CD4-positive, alpha-beta T cell treated with Interferon alpha-2 for 1 hour (primary cell): ENCODE measurements at regions not wholly inside any gene's neighbourhood (a gene's known extent, or its start where the extent isn't known, plus 50 kb on each side); places are given as distances from the start of the nearest gene placed in this dataset.
"Not testable (repeated sequence)": the region's sequence is repeated elsewhere in the genome, so short reads cannot be mapped to it uniquely, and the experiment has no call there.

ENCODE experiments used
- DNase-seq, 2 donors: peaks; one replicate each; pipeline ENCODE4 v3.0.0-alpha.2; 2020 to 2022

DNA sequence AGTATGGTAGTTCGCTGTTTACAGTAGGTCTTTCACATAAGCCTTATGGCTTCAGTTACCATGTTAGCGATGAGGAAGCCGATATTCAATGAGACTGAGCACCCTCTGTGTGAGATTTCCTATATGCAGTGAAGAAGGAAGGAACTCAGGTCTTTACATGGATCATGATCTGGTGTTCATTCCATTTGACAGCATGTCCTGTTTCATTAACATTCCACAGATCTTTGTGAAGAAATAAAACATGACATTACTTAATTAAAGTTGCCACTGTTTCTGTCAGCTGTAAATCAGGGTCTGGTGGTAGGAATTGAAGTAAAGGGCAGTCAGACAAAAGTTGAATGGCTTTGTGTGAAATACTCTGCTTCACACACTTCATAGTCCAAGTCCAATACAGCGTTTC is 768.6 kb downstream of the ZPLD1 start:
- DNase-seq, result no peak

DNA sequence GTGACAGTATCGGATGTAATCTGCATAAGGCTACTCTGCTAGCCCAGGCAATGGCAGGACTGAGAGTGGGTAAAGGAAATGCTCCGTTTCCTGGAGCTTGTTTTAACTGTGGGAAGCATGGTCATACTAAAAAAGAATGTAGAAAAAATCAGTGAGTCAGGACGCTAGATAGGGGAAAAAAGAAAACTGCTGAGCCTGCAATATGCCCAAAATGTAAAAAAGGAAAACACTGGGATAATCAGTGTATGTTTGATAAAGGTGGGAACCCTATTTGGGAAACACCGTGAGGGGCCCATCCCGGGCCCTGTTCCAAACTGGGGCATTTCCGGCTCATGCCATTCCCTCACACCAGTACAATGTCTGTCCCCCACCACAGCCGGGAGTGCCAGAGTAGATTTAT is 775.8 kb downstream of the ZPLD1 start:
- DNase-seq, result no peak

DNA sequence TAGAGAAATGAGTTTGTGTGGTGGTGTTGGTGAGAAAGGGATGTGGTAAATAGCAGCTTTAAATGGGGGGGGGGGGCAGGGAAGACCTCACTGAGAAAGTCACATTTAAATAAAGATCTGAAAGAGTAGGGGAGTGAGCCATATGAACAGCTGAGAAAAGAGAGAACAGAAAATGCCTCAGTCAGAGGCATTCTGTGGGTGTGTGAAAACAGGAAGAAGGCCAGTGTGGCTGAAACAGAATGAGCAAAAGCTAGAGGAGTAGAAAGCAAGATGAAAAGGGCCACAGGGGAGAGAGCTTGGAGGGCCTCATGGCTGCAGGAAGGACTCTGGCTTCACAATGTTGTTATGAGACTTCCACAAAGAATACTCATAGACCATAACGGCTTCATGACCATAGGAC is 783.3 kb downstream of the ZPLD1 start:
- no peak for DNase-seq

DNA sequence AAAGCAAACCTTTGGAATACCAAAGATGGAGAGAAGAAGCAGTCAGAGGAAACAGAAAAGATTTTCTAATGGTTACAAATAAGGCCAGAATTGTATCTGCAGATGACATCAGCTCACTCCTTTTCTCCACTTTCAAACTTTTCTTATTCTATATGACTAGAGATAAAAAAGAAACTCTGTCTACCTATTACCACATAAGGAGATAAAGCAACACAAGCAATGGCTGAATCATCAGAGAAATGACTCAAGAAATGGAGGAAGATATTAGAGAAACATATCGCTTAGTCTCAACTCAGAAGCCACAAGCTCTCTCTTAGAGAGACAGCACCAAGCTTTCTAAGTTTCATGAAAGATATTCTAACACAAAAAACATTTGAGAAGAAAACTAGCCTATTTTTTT is 784.0 kb downstream of the ZPLD1 start:
- no peak for DNase-seq

DNA sequence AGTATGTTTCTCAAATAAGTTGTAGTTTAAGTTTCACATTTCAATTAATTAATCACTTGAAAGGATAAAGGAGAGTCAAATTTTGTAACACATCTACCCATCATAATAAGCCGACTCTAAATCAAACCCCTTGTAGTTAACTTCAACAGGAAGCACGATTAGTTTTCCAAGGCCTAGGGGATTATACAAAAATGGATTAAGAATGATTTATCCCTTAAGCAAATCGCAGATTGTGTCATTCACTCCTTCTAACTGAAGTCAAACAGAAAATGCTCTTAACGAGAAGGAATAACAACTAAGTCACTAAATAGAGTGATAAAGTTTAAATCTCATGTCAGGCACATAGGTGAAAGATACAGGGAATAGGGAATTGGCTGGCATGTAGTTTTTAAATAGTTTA is 792.8 kb downstream of the ZPLD1 start:
- no peak for DNase-seq

DNA sequence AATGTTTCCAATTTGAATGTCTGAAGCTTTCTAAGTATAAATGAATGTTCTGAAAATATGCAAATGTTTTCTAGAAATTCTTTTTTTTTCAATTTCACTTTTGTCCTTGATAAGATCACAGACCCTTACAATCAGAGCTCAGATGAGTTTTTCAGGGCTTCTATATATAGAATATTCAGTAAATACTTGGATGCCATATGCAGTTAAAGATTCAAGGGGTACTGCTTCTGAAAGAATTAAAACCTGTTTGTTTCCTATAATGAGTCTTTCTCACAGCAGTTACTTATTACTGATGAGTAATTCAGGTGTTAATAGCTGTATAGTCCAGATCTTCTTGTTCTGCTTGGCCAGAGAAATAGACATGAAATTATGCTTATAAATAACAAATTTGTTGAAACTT is 812.6 kb downstream of the ZPLD1 start:
- DNase-seq, result no peak

DNA sequence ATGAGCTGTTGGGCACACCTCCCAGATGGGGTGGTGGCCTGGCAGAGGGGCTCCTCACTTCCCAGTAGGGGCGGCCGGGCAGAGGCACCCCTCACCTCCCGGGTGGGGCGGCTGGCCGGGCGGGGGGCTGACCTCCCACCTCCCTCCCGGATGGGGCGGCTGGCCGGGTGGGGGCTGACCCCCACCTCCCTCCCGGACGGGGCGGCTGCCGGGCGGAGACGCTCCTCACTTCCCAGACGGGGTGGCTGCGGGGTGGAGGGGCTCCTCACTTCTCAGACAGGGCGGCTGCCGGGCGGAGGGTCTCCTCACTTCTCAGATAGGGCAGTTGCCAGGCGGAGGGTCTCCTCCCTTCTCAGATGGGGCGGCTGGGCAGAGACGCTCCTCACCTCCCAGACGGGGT is 820.0 kb downstream of the ZPLD1 start:
- DNase-seq, result not testable (repeated sequence)

DNA sequence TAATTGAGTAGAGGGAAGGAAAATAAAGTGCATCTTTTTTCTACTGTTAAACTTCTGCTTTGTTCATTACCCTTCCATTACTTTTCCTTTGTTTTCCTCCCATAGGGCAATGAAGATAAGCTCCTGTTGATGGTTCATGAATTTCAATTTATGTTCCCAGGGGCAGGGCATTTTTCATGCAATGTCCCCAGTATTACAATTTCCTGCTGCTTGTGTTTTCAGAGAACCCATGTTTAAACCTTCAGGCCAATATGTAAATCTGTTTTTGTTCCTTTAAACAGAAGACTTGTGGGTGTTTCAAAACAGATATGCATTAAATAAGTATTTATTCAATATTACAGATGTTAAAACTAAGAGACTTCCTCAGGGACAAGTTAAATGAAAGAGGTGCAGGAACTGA is 834.5 kb downstream of the ZPLD1 start:
- DNase-seq, result no peak

DNA sequence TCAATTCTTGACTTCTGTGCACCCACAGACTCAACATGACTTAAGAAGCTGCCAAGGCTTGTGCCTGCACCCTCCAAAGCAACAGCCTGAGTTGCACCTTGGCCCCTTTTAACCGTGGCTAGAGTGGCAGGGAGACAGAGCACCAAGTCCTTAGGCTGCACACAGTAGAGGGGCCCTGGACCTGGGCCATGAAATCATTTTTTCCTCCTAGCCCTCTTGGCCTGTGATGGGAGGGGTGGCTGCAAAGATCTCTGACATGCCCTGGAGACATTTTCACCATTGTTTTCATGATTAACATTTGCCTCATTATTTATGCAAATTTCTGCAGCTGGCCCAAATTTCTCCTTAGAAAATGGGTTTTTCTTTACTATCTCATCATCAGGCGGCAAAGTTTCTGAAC is 836.8 kb downstream of the ZPLD1 start:
- no peak for DNase-seq

DNA sequence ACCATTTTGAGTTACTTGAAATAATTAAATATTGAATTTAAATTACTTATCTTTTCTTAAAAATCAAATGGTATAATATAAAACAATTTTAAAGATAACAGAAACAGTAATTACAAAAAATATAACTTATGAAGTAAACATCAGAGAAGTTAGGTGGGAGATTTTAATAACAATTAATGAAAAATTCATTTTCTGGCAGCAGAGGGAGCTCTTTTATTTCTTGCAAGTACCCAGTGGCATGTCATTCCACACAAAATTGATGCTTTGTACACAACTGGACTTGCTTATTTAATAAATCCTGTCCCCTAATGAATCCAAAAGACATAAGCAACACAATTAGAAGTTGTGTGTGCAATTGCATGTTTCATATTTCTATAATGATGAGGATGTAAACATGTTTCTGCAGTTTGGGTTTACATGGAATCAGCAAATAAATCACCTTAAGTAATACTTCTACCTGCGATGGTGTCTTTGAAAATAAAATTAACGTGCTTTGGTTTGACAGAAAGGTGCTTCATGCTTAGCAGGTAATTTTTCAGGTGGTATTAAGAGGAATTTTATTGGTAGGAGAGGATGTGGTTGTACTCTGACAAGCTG is 861.3 kb downstream of the ZPLD1 start:
- DNase-seq, result no peak

DNA sequence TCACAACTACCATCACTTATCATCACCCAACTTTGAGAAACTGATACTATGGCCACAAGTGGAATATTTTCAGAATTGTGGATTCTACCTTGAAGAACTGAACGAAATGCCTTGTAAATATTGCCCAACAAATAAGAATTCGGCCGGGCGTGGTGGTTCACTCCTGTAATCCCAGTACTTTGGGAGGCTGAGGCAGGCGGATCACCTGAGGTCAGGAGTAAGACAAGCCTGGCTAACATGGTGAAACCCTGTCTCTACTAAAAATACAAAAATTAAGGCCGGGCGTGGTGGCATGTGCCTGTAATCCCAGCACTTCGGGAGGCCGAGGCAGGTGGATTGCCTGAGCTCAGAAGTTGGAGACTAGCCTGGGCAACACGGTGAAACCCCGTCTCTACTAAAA is 862.7 kb downstream of the ZPLD1 start:
- not testable (repeated sequence) for DNase-seq

DNA sequence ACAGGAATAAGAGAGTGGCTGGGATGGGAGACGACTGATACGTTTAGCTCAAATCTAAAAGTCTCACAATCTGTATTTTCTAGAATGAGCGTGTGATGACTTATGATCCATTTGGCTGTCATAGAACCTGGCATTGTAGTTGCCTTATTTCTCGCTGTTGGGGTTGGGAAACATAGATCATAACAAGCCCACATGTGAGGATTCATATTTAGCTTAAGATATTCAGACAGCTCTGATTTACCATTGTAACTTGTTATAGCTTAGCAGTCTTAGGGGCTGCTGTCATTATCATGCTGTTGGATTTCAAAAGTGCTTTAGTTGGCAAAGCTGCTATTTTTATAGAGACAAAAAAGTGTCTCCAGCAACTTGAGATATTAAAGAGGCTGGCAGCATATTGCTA is 871.3 kb downstream of the ZPLD1 start:
- no peak for DNase-seq

DNA sequence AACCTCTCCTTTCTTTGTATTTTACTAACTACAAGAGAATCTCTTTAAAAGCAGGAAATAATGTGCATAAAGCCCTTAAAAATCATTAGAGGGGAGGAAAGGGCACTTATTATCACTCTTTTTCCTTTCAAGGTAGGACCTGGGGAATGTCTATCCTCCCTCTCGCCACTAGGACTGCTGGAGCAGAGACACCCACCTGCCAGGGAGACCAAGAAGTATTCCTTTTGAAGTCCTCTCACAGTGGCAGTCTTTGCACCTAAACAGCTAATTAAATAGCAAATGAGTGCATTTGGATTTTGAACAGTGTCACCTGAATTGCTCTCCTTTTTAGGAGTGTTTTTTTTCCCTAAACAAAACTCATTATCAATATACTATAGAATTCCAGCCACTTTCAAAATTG is 874.1 kb downstream of the ZPLD1 start:
- DNase-seq, result no peak

DNA sequence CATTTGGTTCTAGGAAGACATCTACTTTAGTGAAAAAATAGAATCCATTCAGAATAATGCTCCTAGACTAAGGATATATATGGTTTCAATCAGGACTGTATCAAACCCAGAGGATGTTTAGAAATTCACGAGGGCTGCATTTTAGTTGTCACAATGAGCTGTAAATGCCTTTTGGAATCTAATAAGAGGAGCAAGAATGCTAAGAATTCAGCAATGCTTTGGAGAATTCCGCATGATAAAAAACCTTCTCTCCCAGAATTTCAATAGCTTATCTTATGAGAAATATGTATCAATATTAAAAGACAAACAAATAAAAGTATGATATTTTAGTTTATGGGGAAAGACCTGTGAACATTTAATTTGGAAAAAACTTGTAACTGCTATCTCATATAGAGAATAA is 885.1 kb downstream of the ZPLD1 start:
- no peak for DNase-seq

DNA sequence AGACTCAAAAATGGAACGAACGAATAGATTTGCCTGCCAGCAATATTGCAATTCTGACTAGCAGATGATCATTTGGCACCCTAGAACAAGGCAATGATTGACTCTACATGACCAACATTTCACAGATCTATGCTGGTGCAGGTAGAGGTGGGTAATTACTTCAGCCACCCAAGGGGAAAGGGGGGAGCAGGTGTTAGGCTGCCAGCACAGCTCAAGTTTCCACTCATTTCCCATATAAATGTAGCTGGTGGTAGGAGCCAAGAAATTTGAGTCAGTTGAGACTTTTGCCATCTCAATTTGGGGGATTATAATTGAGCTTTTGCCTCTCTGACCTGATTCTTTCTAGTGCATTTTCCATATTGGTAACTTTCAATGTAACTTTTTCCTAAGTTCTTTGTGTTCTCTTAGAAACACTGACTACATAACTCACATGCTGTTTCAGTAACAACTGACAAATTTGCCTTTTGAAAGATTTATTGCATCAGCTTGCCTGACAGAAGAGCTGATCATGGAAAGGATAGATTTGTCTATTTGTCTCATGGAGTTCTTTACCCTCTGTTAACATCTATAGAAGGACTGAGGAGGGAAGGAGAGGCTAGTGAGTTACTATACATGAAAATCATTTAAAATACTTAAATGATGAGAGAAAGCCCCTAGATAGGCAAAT is 902.5 kb downstream of the ZPLD1 start:
- no peak for DNase-seq

DNA sequence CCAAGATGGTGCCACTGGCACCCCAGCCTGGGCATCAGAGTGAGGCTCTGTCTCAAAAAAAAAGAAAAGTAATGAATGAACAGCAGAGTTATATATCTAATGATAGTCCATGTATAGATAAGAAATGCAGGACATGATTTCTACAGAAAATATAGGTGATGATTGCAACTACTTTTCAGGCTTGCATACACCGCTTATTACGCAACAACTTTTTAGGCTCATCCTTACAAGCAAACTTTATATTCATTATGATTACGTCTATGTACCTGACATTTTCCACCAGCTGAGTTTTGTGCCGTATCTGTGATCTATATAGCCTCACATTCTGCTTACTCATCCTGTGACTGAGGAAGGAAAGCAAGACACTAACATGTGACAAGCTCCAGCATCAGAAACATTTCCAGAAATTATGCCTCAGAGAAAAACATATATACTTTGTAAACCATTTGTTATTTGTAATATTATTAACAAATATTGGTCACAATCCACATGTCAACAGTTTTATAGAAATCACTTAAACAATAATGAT is 906.3 kb downstream of the ZPLD1 start:
- no peak for DNase-seq

DNA sequence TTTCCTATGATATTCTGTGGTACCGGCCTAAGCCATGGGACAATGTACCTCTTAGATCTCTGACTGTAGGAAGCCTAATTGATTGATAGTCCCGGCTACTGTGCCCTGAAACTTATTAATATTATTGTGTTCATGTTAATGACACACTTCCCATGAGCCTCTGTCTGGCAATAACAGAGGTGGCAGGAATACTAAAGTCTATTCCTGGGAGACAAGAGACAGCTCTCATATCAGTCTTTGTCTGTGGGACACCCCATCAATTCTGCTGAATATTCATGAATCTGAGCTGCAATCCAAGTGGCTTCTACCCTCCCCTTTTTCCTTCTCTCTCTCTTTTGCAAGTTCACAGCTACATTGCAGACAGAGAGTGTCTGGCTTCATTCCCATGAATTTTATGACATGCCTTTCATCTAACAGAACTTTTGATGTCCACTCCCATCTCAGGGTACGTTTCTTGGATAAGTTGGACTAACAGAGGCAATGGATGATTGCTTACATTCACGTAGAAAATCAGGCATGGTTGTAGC is 907.5 kb downstream of the ZPLD1 start:
- no peak for DNase-seq

DNA sequence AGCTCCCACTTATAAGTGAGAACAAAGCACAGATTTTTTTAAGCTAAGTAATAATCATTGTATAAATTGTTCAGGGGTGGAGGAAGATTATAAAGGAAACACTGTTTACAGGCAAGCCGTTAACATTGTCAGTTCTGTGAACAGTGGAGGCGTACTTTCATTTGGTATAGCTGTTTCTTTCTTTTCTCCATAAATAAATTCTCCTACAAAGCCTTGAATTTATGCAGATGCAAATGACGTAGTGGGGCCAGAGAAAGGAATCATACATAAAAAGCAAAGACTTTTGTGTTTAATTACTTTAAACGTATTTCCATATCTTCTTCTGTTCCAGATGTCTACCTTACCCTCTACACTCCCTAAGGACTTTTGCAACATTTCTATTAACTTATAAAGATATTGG is 914.9 kb downstream of the ZPLD1 start:
- no peak for DNase-seq

DNA sequence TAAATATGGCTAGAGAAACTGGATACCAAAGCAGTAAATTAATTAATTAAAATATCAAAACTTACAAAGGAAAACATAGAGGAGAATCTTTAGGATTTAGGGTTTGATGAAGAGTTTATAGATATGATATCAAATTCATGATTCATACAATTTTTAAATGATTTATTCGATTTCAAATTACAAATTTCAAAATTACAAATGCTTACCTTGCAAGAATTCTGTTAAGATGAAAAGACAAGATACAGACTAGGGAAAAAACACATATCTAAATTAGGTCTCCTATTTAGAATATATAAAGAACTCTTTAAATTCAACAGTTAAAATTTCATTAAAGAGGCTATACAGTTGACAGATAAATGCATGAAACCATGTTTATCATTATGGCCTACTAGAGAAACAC is 930.7 kb downstream of the ZPLD1 start:
- no peak for DNase-seq

DNA sequence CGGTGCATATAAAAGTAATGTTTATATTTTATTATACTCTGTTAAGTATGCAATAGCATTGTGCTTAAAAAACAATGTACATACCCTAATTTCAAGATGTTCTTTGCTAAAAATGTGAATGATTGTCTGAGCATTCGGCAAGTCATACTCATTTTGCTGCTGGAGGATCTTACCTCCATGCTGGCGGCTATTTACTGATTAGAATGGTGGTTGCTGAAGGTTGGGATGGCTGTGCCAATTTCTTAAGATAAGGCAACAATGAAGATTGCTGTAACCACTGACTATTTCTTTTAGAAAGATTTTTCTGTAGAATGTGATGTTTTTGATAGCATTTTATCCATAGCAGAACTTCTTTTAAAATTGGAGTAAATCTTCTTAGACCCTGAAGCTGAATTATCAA is 932.7 kb downstream of the ZPLD1 start:
- DNase-seq, result no peak

DNA sequence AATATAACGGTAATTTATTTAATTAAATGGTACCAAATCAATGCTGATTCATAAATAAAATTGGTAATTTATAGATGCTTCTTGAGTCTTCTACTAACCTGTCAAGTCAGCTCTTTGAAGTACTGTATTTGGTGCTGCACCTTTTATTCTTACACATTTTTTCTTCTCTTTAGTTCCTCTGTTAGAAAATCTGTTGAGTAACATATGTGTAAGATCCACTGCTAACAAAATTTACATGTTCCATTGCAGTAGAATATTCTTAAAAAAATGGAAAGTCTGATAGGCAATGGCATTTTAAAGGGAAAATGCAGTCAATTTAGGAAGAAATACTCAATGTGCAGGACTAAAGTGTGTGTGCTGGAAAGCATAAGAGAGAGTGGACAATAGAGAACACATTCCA is 936.6 kb downstream of the ZPLD1 start:
- DNase-seq, result no peak

DNA sequence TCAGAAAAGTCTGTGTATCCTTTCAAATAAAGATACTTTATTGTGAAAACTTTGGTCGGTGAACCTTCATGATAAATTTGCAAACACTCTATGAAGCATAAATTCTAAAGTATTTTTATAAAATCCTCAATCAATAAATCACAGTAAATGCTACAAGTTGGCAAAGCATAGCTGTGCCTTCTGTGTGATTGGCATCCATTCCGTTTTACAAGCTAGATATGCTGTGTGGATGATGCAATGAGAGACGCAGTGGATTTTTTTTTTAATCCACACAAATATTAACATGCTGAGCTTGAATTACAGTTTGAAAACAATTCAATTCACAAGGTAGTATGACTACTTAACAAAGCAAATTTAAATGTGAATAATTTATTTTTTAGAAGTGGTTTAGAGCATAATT is 937.2 kb downstream of the ZPLD1 start:
- no peak for DNase-seq

DNA sequence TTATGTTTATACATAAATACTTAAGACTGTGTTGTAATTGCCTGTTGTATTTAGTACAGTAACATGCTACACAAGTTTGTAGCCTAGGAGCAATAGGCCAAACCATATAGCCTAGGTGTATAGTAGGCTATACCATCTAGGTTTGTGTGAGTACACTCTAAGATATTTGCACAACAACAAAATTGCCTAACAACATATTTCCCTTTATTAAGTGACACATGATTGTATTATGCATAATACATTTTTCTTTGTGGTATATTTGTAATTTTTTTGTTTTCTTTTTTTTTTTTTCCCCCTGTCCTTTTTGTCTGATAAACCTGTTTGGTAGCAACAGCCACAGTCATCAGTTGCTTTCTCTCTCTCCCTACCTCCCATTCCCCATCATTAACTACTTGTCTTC is 945.6 kb downstream of the ZPLD1 start:
- no peak for DNase-seq

DNA sequence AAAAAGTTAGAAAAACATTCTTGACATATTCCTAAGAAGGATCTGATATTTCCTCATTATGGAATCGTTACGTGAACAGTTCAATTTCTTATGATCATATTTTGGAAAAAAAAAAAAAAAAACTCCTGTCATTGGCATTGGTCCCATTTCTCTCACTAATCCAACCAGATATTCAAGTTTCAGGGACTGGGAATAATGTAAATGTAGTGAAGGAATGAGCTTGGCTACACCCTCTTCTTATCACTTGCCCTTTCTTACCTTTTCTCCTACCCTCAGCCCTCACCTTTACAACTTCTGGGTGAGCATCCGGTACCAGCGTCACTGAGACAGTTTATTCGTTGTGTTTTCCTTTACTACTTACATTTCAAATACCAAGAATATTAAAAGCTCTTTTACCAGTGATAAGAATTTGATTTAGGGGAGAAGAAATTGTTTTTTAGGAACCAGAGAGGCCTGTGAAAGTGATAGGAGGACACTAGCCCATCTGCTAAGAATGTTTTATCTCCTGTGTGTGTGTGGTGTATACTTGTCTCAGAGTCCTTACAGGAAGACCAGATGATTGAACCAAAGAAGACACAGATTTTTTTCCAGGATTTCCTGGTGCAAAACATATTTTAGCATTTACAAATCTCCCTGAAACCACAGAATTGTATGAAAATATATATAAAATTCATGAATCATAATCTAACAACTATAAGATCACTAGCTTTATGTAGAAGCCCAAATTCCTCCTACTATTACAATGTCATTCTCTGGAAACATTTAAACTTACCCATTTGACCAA is 946.7 kb downstream of the ZPLD1 start:
- DNase-seq, result no peak
